ENCODE measurements at regions not wholly inside any gene's neighbourhood (a gene's known extent, or its start where the extent isn't known, plus 50 kb on each side); places are given as distances from the start of the nearest gene placed in this dataset.
"Not testable (repeated sequence)": the region's sequence is repeated elsewhere in the genome, so short reads cannot be mapped to it uniquely, and the experiment has no call there.

DNA sequence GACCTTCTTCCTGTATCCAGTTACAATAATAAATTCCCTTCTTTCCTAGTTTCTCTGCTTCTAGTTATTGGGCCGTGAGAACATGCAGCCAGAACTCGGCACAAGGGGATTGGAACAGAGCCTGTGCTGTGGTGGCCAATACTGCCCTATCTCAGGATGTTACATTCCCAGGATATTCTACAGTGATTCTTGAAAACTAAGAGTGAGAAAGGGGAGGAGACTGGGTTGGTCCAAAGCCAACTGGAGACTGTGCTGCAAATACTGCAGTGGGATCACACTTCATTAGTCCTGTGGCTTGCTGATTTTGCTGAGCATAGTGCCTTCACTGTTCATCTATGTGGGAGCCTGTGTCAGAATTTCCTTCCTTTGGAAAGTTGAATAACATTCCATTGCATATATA is 456.8 kb downstream of the RPIA start:
- DNase-seq (ENCODE audit: low read depth in 2 of 2): not testable (repeated sequence)

DNA sequence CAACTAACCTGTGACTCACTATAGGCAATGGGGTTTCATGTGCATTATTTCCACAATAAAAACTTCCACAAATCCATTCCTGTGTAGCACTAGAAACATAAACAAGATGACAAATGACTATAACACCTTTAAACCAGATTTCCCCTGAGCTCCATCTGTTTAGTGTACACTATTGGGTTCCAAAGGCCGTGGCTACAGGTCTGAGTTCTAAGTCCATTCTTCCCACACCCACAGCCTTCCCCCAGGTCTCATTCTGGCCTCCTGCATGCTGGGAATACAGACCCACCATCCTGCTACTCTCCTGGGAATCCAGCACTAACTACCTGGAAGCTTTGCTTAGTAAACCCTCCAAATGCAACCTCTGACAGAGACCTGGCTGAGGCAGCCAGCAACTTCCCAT is 460.2 kb downstream of the RPIA start:
- DNase-seq (ENCODE audit: low read depth in 2 of 2): not testable (repeated sequence)

DNA sequence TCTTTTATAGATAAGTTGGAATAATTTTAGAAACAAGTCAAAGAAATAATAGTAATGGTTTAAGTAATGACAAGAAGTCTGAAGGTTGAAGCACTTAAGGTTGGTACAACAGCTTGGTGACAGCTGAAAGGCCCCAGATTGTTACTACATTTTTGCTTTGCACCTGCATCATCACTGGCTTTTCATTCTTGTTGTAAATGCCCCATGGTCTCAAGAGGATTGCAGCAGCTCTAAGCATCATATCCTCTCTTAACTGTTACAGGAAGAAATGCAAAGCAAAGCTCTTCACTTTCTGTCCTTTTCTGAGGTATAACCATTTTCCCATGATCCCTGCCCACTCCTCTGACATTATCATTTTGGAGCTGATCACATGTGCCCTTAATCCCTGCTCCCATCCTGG is 461.0 kb downstream of the RPIA start:
- DNase-seq (ENCODE audit: low read depth in 2 of 2): not testable (repeated sequence)

DNA sequence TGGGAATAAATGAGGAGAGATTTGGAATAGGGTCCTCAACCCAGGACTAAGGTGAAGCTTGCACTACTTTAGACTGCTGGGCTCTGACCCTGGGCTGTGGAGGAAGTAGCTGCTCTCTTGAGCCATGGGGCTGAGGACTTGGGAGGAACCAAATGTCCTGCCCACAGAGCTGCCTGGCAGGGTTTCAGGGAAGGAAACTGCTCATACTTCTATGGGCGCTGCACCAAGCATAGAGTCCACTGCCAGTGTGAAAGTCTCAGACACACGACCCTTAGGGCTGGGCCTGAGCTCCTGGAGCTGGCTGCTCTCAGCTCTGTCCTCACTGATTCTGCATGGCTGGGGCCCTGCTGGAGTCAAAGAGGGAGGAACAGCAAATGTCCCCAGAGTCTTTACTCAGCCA is 461.7 kb downstream of the RPIA start:
- DNase-seq (ENCODE audit: low read depth in 2 of 2): not testable (repeated sequence)

DNA sequence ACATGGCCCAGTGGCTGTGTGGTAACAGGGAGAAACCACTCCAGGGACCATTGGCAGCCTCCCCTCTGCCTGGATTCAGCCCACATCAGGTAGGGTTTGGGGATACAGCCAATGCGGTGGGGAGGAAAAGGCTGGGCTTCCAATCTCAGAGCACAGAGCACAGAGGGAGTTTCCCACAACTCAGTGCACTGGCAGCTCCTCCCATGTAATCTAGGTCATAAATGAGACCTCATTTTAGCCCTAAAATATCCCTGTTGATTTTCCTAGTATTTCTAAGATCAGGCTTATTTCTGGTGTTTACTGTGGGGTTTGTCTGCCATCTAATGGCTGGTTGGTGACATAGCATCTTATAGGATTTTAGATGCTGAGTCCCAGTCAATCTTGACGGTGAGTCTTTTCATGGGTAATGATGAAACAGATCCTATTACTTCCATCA is 462.8 kb downstream of the RPIA start:
- not testable (repeated sequence) for DNase-seq (ENCODE audit: low read depth in 2 of 2)

DNA sequence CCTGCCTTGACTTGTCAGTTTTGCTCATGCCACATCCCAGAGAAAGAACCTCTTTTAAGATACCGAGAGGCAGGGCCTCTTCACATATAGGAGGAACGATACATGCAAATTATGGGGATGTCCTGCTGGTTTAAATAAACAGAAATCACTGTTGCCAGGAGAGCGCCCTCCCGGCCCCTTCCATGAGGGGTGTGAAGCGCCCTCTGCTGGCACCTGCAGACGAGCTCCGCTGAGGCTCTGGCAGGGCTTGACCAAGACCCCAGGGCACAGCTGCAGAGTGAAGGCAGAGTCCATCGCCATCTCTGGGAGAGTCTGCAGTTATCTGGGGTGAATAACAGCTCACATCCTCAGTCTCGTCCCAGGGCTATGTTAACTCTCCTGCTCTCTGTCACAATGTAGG is 468.8 kb downstream of the RPIA start:
- not testable (repeated sequence) for DNase-seq (ENCODE audit: low read depth in 2 of 2)

DNA sequence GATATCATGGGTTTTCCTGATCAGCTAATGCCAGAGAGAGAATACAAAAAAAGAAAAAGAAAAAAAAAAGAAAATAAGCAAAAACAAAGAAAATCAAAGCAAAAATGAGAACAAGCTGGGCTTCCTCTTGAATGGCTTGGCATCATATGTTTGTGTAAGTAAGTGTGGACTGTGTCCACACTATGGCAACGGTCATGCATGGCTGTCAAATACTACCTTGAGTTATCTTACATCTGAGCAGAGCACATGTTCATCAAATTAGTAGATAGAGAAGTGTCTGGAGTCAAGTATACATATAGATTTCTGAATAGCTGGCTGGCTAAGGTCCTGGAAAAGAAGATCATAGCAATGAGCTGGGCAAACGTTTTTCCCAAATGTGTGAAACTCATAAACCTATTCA is 470.2 kb downstream of the RPIA start:
- not testable (repeated sequence) for DNase-seq (ENCODE audit: low read depth in 2 of 2)

DNA sequence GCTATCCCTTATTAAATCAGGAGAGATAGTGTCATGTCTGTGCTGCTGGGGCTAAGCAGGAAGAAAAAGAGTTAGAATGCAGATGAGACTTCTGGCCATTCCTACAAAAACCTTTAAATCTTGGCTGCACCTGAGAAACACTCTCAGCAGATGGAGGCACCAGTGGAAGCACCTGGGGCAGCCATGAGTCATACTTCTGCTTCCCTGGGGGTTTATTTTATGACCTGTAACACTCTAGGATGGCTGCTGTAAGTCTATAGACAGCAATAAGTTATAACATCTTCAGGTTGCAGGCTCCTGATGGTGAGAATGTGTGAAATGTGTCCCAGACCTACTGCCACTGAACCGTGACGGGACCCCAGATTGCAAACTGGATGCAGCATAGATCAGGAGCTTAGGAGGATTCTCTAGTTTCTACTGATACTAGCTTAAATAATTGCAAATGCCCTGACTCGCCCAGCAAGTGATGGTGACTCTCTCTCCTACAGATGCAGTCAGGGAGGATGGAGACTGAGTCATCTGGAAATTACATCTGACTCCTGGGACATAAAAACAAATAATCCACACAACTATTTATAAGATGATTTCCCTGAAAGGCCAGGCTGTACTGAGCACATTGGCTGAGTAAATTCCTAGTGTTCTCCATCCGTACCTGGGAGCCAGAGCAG is 479.2 kb downstream of the RPIA start:
- DNase-seq (ENCODE audit: low read depth in 2 of 2): not testable (repeated sequence)

DNA sequence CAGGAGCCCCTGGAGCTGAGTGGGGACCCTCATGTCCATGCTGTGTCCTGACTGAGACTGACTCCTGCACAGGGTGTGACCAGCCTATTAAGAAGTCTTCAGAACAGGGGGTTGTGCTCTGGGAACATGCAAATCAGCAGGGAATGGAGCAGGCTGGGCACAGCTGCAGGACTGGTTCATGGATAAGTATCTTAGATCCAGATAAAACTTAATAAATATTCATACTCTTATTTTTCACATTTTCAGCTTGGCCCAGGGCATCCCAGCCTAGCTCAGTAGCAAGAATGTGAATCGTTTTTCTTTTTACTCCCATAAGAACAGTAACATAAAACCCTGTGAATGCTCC is 479.7 kb downstream of the RPIA start:
- DNase-seq (ENCODE audit: low read depth in 2 of 2): not testable (repeated sequence)

DNA sequence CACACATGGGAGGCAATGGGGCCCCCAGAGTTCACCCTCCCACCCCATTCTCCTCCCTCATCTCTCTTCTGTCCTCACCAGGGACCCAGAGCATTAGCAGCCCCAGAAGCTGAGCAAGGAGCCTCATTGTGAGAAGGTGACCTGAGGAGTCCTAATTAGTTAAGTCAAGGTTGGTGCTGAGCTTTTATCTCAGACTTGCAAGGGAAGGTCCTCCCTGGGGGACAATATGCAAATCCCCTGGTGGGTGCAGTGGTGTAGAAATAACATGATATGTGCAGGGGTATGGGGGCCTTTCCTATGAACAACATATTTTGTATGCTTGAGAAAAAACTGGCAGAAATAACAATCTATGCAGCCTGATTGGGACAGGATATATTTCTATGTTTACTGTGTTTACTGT is 485.5 kb downstream of the RPIA start:
- not testable (repeated sequence) for DNase-seq (ENCODE audit: low read depth in 2 of 2)

DNA sequence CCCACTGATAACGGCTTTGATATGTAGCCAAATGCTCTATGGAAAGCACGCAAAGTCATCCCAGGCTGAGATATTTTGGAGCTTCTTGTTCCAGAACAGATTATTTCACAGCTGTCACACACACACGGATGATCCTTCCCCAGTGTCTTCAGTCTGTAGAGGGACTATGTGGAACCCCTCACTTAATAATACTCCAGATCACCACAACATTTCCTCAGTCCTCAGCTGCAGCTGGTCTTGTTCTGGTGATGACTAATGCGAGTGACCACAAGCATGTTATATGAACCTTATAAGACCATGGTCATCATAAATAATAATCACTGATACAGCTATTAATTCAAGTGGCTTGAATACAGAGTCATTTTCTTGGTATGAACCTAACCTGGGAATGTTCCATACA is 490.7 kb downstream of the RPIA start:
- DNase-seq (ENCODE audit: low read depth in 2 of 2): not testable (repeated sequence)

DNA sequence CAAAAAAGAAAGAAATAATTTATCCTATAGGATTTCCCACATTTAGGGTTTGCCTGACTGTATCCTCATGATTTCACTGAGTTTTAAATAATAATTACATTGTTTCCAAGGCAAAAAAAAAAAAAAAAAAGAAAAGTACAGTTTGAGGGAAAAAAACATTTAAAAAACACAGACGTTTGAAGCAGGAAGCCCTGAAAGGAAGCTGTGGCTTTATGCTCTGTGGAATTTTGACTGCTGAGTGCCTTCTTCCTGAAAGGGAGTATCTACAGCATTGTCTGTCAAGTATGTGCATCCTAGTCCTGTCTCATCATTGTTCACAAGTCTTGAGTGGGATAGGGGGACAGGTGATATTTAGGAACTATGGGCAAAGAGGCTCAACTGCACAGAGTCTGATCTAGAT is 493.3 kb downstream of the RPIA start:
- not testable (repeated sequence) for DNase-seq (ENCODE audit: low read depth in 2 of 2)

DNA sequence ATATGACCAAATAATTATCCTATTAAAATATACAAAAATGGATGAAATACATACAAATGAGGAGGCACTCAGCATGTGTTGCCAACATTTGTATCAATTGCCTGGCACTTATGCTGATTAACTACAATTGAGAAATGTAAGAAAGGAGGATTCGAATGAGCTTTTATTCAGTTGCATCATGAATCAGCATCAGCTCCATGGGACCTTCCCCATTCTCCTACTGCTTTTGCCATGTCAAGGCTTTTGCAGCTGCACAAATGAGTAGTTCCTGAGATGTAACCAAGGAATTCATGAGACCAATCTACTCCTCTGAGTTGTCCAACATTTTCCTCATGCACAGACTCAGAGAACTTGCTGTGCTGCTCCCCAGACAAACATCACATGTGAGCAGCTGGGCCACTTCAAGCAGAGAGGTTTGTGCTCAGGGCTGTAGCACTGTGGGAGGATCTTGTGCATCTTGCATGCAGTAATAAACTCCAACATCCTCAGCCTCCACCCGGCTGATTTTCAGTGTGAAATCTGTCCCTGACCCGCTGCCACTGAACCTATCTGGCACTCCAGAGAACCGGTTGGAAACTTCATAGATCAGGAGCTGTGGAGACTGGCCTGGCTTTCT is 504.3 kb downstream of the RPIA start:
- not testable (repeated sequence) for DNase-seq (ENCODE audit: low read depth in 2 of 2)

DNA sequence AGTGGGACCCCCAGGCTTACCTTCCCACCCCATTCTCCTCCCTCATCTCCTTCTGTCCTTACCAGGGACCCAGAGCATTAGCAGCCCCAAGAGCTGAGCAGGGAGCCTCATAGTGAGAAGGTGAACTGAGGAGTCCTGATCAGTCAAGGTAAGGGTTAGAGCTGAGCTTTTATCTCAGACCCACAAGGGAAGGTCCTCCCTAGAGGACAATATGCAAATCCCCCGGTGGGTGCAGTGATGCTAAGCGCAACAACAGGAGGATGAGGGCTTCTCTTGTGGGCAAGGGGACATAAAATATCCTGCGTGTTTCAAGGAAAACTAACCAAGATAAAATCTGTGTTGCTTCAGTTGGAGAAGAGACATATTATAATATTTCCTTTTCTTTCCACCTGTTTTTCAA is 505.2 kb downstream of the RPIA start:
- DNase-seq (ENCODE audit: low read depth in 2 of 2): not testable (repeated sequence)

DNA sequence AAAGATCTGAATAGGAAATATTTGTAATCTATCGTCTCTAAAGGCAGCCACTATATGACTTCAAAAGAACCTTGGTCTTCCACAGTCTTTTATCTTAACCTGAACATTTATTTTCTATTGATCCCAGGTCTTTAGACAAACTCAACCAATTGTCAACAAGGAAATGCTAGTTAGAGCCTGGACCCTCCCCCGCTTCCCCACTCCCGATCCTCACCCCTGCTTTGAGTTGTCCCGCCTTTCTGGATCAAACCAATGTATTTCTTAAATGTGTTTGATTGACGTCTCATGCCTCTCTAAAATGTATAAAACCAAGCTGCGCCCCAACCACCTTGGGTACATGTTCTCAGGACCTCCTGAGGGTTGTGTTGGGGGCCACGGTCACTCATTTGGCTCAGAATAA is 506.6 kb downstream of the RPIA start:
- DNase-seq (ENCODE audit: low read depth in 2 of 2): not testable (repeated sequence)

DNA sequence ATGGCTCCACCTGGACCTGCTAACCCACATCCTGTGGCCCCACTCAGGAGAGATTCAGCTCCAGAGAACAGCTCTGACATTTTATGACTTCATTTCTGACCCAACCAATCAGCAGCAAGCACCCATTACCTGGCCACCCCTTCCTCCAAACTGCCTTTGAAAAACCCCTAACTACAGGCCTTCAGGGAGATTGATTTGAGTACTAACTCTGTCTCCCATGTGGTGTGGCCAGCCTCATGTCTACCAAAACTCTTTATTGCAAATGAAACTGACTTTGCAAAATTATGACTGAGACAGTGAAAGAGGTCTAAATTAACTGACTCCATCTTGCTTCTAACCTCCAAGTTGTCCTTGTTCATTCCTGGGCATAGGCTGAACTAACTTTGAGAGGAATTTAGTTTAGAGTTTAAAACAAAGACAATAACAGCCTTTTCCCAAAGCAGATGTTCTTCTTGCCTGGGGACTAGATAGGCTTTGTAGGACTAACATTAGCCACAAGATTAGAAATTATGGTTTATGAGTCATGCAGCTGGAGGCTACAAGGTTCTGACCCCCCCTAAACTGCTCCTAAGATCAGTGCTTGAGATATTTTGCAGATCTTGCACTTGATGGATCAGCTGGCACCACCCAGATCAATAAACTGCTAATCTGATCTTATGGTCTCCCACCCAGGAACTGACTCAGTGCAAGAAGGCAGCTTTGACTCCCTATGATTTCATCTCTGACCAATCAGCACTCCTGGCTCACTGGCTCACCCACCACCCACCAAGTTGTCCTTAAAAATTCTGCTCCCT is 508.2 kb downstream of the RPIA start:
- DNase-seq (ENCODE audit: low read depth in 2 of 2): not testable (repeated sequence)

DNA sequence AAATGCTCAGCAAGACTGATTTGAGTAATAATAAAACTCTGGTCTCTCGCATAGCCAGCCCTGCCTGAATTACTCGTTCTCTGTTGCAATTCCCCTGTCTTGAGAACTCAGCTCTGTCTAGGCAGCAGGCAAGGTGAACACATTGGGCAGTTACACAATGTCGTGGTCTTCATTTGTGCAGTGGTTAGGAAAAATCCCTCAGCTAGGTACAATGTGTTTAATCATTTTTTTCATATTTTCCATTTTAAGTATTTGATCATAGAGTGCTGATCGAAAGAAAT is 508.7 kb downstream of the RPIA start:
- DNase-seq (ENCODE audit: low read depth in 2 of 2): peak in 1 of 2 donors; percentile 6

DNA sequence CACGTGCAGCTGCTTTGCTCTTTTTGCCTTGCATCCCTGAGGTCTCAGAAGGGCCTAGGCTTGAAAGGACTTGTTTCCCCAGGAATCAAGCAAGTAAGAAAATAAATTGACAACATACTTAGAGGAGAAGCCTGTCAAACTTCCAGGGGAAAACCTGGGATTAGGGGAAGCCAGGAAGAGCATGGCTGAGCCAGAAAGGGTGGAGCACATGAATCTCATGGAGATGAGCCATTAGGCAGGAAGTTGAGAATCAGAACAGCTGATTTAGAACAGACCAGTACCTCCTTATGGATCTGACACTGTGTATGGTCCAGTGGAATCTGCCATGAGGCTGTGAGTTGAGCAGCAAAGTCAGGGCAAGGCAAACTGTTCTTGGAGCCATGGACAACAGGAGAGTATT is 511.0 kb downstream of the RPIA start:
- not testable (repeated sequence) for DNase-seq (ENCODE audit: low read depth in 2 of 2)

DNA sequence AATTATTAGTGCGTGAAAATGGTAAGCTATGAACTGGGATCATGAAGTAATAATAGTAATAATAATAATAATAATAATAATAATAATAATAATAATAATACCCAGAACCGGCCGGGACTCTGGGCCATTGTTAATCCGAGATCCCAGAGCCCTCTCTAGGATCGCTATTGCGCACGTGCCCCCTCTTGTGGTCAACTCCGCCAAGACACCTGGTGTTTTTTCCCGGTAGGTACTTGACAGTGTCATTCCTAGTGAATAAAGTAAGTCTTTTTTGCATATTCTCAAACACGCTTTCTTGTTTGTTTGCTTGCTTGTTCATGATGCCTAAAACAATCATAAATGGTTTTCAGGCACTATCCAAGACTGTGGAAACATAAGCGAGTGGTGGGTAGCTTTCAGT is 513.7 kb downstream of the RPIA start:
- DNase-seq (ENCODE audit: low read depth in 2 of 2): peak; percentile 5 to 13

DNA sequence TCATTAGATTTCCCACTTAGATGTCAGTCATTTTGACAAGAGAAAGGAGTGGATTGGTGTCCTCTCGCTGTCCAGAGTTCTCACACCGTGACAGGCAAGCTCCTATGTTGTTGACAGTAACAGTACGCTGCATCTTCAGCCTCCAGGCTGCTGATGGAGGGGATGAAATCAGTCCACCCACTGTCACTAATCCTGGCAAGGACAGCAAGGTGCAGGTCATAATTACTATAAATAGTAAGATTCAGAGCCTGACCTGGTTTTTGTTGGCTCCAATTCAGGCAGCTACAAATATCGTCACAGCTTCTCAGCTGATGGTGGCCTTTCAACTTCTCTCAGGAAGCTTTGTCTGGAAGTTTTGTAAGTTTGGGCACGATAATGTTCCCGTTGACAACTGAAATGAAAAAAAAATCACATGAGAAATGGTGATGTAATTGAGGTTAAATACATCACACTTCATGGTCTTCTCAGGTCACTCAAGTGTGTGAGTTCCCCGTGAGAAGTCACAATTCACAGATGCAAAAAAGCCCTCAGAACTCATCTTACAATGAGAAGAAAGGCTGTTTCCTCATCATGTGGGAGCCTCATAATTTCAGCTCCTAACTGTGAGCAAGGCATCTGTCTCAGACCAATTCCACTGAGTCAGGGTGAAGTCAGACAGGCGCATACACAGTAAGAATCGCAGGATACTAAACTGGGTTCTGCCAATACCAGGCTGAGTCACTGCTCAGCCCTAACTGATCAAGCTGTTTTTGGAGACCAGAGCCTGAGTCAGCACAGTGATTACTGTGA is 516.9 kb downstream of the RPIA start:
- DNase-seq (ENCODE audit: low read depth in 2 of 2): not testable (repeated sequence)

DNA sequence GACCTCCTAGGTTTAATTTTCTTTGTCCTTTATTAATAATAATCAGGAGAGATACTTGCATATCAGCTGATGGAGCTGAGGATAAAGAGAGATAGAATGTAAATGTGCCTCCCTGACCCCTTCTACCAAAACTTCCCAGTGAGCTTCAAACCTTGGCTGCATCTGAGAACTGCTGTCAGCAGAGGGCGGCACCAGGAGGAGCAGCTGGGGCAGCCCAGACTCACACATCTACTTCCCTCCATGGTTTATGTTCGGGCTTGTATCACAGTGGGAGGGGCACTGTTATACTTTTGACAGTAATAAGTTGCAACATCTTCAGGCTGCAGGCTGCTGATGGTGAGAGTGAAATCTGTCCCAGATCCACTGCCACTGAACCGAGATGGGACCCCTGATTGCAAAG is 521.7 kb downstream of the RPIA start:
- not testable (repeated sequence) for DNase-seq (ENCODE audit: low read depth in 2 of 2)

DNA sequence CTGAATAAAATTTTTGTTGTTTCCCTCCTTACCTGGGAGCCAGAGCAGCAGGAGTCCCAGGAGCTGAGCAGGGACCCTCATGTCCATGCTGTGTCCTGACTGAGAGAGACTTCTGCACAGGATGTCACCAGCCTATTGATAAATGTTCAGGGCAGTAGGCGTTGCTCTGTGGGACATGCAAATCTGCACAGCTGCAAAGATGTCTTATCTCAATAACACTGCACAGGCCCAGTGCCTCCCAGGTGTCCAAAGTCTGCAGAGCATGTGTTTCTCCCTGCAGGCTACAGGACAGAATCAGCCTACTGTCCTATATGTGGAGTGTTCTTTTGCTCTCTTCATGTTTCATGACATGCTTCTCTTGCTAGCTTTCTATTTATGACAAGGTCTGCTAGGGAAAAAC is 522.3 kb downstream of the RPIA start:
- not testable (repeated sequence) for DNase-seq (ENCODE audit: low read depth in 2 of 2)

Data from stimulated activated CD8-positive, alpha-beta memory T cell treated with anti-CD3 and anti-CD28 coated beads, Interleukin-15, amount 100 ng/mL, for 48 hours (primary cell).